Right renal pelvis (tissue), 4 donors: ENCODE measurements at regions not wholly inside any gene's neighbourhood (a gene's known extent, or its start where the extent isn't known, plus 50 kb on each side); places are given as distances from the start of the nearest gene placed in this dataset.
"Not testable (repeated sequence)": the region's sequence is repeated elsewhere in the genome, so short reads cannot be mapped to it uniquely, and the experiment has no call there.

Experiments used
- DNase-seq, 4 donors: peaks; one replicate each; pipeline ENCODE4 v3.0.0-alpha.2; 2013; ENCODE audit warnings: low read depth in 4 of 4, low spot score in 3 of 4, missing footprints in 1 of 4

GRCh38 chr4:159029481-159029880 is 73.4 kb upstream of the RAPGEF2 start:
- no peak for DNase-seq

GRCh38 chr4:159030297-159030696 is 72.6 kb upstream of the RAPGEF2 start:
- not testable (repeated sequence) for DNase-seq

GRCh38 chr4:159035570-159035969 is 67.3 kb upstream of the RAPGEF2 start:
- no peak for DNase-seq

GRCh38 chr4:159038536-159038935 is 64.3 kb upstream of the RAPGEF2 start:
- no peak for DNase-seq

GRCh38 chr4:159041054-159042034 is 61.5 kb upstream of the RAPGEF2 start:
- no peak for DNase-seq

GRCh38 chr4:159042097-159042605 is 60.7 kb upstream of the RAPGEF2 start:
- DNase-seq, result no peak

GRCh38 chr4:159042868-159043267 is 60.0 kb upstream of the RAPGEF2 start:
- DNase-seq, result no peak

GRCh38 chr4:159043861-159044260 is 59.0 kb upstream of the RAPGEF2 start:
- no peak for DNase-seq

- no peak for DNase-seq
Observed at GRCh38 chr4:159045321-159045720, 57.6 kb upstream of the RAPGEF2 start.

GRCh38 chr4:159046683-159047082 is 56.2 kb upstream of the RAPGEF2 start:
- DNase-seq, result no peak

GRCh38 chr4:159047478-159048165 is 55.3 kb upstream of the RAPGEF2 start:
- no peak for DNase-seq

- peak; percentile 23 to 38 (median 36) for DNase-seq
Observed at GRCh38 chr4:159048166-159048886, 54.6 kb upstream of the RAPGEF2 start.

GRCh38 chr4:159049780-159050375 is 53.0 kb upstream of the RAPGEF2 start:
- no peak for DNase-seq

- peak in 1 of 4 donors; percentile 25 for DNase-seq
Observed at GRCh38 chr4:159051245-159052071, 51.4 kb upstream of the RAPGEF2 start.

- DNase-seq, result no peak
Observed at GRCh38 chr4:159052315-159052714, 50.6 kb upstream of the RAPGEF2 start.
